A673 (cell line): ENCODE measurements at regions not wholly inside any gene's neighbourhood (a gene's known extent, or its start where the extent isn't known, plus 50 kb on each side); places are given as distances from the start of the nearest gene placed in this dataset.
A peak's percentile ranks its signal among the peaks of the same experiment; 100 is the strongest.

Experiments
- BruUV-seq: library from RNA; stranded (reverse); fragments of 400-500 nt; replicated peaks from 2 replicates; lab custom pipeline; 2021; lab: Mats Ljungman, UMichigan
- CTCF ChIA-PET: fragments of 300-600 bp; sonication (Branson Sonifier 250); formaldehyde crosslinking; loops from one replicate; lab custom pipeline; 2022; ENCODE audit warnings: antibody characterized with exemption; lab: Charles Lee
- POLR2A ChIA-PET: fragments of 300-600 bp; sonication (Branson Sonifier 250); formaldehyde crosslinking; loops from one replicate; lab custom pipeline; 2022; ENCODE audit warnings: antibody characterized with exemption; ENCODE audit not compliant: low non-redundant PET; lab: Charles Lee
- DNase-seq: peaks from one replicate; pipeline ENCODE4 v3.0.0-alpha.2; 2015; ENCODE audit warnings: low spot score
- H3K27ac ChIP-seq: fragments of 200-600 bp; sonication (generic); 2 replicates; pipeline ENCODE4 v1.5.1; 2016; ENCODE audit warnings: mixed run types, low read depth, mild to moderate bottlenecking, mixed read lengths, antibody characterized with exemption, low read length; ENCODE audit not compliant: poor library complexity, severe bottlenecking
- H3K27me3 ChIP-seq: fragments of 200-600 bp; sonication (generic); replicated peaks from 2 replicates; pipeline ENCODE4 v1.6.1; 2017; ENCODE audit warnings: mixed run types, low read depth, mild to moderate bottlenecking, mixed read lengths, antibody characterized with exemption, low read length; ENCODE audit not compliant: insufficient read depth, poor library complexity
- H3K36me3 ChIP-seq: fragments of 200-600 bp; sonication (generic); 2 replicates; pipeline ENCODE4 v1.6.1; 2016; ENCODE audit warnings: mixed run types, mild to moderate bottlenecking, mixed read lengths, antibody characterized with exemption, low read length; ENCODE audit not compliant: insufficient read depth, poor library complexity, severe bottlenecking
- H3K4me1 ChIP-seq: fragments of 200-600 bp; sonication (generic); 2 replicates; pipeline ENCODE4 v1.6.1; 2017; ENCODE audit warnings: mixed run types, mild to moderate bottlenecking, mixed read lengths, antibody characterized with exemption, low read length; ENCODE audit not compliant: insufficient read depth, poor library complexity, severe bottlenecking
- H3K4me3 ChIP-seq: fragments of 200-600 bp; sonication (generic); 2 replicates; pipeline ENCODE4 v1.5.1; 2016; ENCODE audit warnings: low read depth, mixed run types, mild to moderate bottlenecking, mixed read lengths, low read length; ENCODE audit not compliant: poor library complexity, severe bottlenecking
- H3K9me3 ChIP-seq: fragments of 200-600 bp; sonication (generic); 2 replicates; pipeline ENCODE4 v1.6.1; 2016; ENCODE audit warnings: mixed run types, low read depth, mild to moderate bottlenecking, mixed read lengths, antibody characterized with exemption, low read length; ENCODE audit not compliant: poor library complexity, severe bottlenecking
- CTCF ChIP-seq: fragments of 300-800, 200-600 bp; sonication (generic); conservative IDR thresholded peaks from 2 replicates; pipeline ENCODE4 v1.5.1; 2017; ENCODE audit warnings: low read depth, mild to moderate bottlenecking, antibody characterized with exemption, low read length, moderate library complexity, mixed read lengths
- EZH2 ChIP-seq: fragments of 200-600 bp; sonication (generic); IDR thresholded peaks from 2 replicates; pipeline ENCODE4 v1.6.1; 2017; ENCODE audit warnings: borderline replicate concordance, low read depth, mild to moderate bottlenecking, mixed read lengths, antibody characterized with exemption, low read length; ENCODE audit not compliant: poor library complexity, severe bottlenecking
- intact Hi-C: fragments of 100-400 bp; cut with micrococcal nuclease; formaldehyde crosslinking; loops from one replicate; pipeline ENCODE4 v1.10.0; 2022; ENCODE audit not compliant: unreplicated experiment

- POLR2A ChIA-PET: no interaction called here
- no peaks in the 10 kb centered on the region for H3K27me3 ChIP-seq
- H3K27ac ChIP-seq: no peak overlapping the region
- no peak for DNase-seq
- H3K4me1 ChIP-seq: peaks cover 7% of the 10 kb centered on the region
- CTCF ChIA-PET: interaction anchor here (0.6 to 0.7 kb wide), 2 partner anchors 14 to 762 kb away, joined by 5 to 7 read pairs; no protein-coding TSS in a partner anchor
- BruUV-seq: no TSS peak
- intact Hi-C loops: no loop called here
- TF ChIP-seq CTCF: no peak
- no peaks in the 10 kb centered on the region for H3K36me3 ChIP-seq
- no peak overlapping the region for H3K4me3 ChIP-seq
- H3K9me3 ChIP-seq: no peaks in the 10 kb centered on the region
These were observed 109.7 kb upstream of the UPP2 start for GRCh38 chr2:157991932-157992331.

GRCh38 chr2:157990173-157990572, 111.5 kb upstream of the UPP2 start:
- no peak overlapping the region for H3K27ac ChIP-seq

GRCh38 chr2:157989227-157989626, 112.4 kb upstream of the UPP2 start:
- no TSS peak for BruUV-seq
- ChIA-PET POLR2A (no interaction called here), CTCF (no interaction called here)
- TF ChIP-seq EZH2 (no peak), CTCF (peak; percentile 24; the same call in 1 of the 2 replicates)
- Histone ChIP-seq H3K27ac (no peak overlapping the region), H3K36me3 (no peaks in the 10 kb centered on the region), H3K9me3 (no peaks in the 10 kb centered on the region), H3K27me3 (no peaks in the 10 kb centered on the region), H3K4me3 (no peak overlapping the region), H3K4me1 (peaks cover 7% of the 10 kb centered on the region)
- peak; percentile 6 for DNase-seq
- intact Hi-C loops: no loop called here

More at GRCh38 chr2:157990173-157990572, 111.5 kb upstream of the UPP2 start:
- BruUV-seq: no TSS peak
- intact Hi-C loops: no loop called here
- TF ChIP-seq EZH2: no peak
- no peak for TF ChIP-seq CTCF
- Histone ChIP-seq H3K36me3 (no peaks in the 10 kb centered on the region), H3K4me1 (peaks cover 7% of the 10 kb centered on the region), H3K27me3 (no peaks in the 10 kb centered on the region), H3K4me3 (no peak overlapping the region), H3K9me3 (no peaks in the 10 kb centered on the region)
- ChIA-PET POLR2A (no interaction called here), CTCF (interaction anchor here (0.6 kb wide), 1 partner anchor 87 kb away, joined by 3 read pairs; no protein-coding TSS in a partner anchor)
- DNase-seq: peak; percentile 56
